Endodermal cell (in vitro differentiated cells): ENCODE measurements at regions not wholly inside any gene's neighbourhood (a gene's known extent, or its start where the extent isn't known, plus 50 kb on each side); places are given as distances from the start of the nearest gene placed in this dataset.

ENCODE experiments used
- DNase-seq: peaks from one replicate; pipeline ENCODE4 v3.0.0-alpha.2; 2017
- H3K27ac ChIP-seq: 2 replicates; pipeline ENCODE4 v1.5.1; 2013; ENCODE audit warnings: mild to moderate bottlenecking, low read depth, low read length, moderate library complexity
- H3K27me3 ChIP-seq: 2 replicates; pipeline ENCODE4 v1.6.1; 2013; ENCODE audit warnings: mild to moderate bottlenecking, low read length, moderate library complexity; ENCODE audit not compliant: insufficient read depth, control insufficient read depth, poor library complexity, severe bottlenecking
- H3K36me3 ChIP-seq: 2 replicates; pipeline ENCODE4 v1.7.0; 2013; ENCODE audit warnings: mild to moderate bottlenecking, low read length, moderate library complexity; ENCODE audit not compliant: control insufficient read depth, insufficient read depth
- H3K4me1 ChIP-seq: one replicate; pipeline ENCODE4 v1.7.0; 2013; ENCODE audit warnings: low read length; ENCODE audit not compliant: control insufficient read depth, insufficient read depth
- H3K4me3 ChIP-seq: 2 replicates; pipeline ENCODE4 v1.5.1; 2013; ENCODE audit warnings: mild to moderate bottlenecking, low read length, moderate library complexity
- H3K9ac ChIP-seq: 2 replicates; pipeline ENCODE4 v1.6.1; 2013; ENCODE audit warnings: mild to moderate bottlenecking, low read length, moderate library complexity; ENCODE audit not compliant: poor library complexity, severe bottlenecking; ENCODE audit errors: extremely low read depth
- H3K9me3 ChIP-seq: 2 replicates; pipeline ENCODE4 v1.6.1; 2013; ENCODE audit warnings: mild to moderate bottlenecking, low read length, moderate library complexity; ENCODE audit not compliant: control insufficient read depth
- H3K27ac Mint-ChIP-seq: 2 replicates; pipeline ENCODE4 v1.8.0; 2020; ENCODE audit warnings: mixed read lengths
- H3K27me3 Mint-ChIP-seq: 2 replicates; pipeline ENCODE4 v1.8.0; 2021; ENCODE audit warnings: mild to moderate bottlenecking, mixed read lengths; ENCODE audit not compliant: insufficient read depth
- H3K36me3 Mint-ChIP-seq: 2 replicates; pipeline ENCODE4 v1.8.0; 2020; ENCODE audit warnings: low read depth, mixed read lengths
- H3K4me1 Mint-ChIP-seq: 2 replicates; pipeline ENCODE4 v1.8.0; 2020; ENCODE audit warnings: mixed read lengths
- H3K4me3 Mint-ChIP-seq: 2 replicates; pipeline ENCODE4 v1.8.0; 2020; ENCODE audit warnings: mild to moderate bottlenecking, moderate library complexity, mixed read lengths
- H3K9me3 Mint-ChIP-seq: 2 replicates; pipeline ENCODE4 v1.8.0; 2020; ENCODE audit warnings: mild to moderate bottlenecking, mixed read lengths
- CTCF ChIP-seq: fragments of 200-600 bp; sonication (generic); conservative IDR thresholded peaks from 2 replicates; pipeline ENCODE4 v1.5.0; 2021; ENCODE audit warnings: antibody characterized with exemption, mild to moderate bottlenecking
- WGBS, 2 experiments: methylation state at CpG; one replicate each; pipeline versions ENCODE4 v1.1.5 to v1.1.7; 2013; ENCODE audit warnings: missing lambda C conversion rate in 2 of 2, mixed read lengths in 1 of 2; ENCODE audit not compliant: insufficient coverage in 1 of 2, insufficient read length in 1 of 2; 5-methylcytosine and 5-hydroxymethylcytosine counted together

- Histone ChIP-seq H3K27me3 (peaks cover 4% of the 10 kb centered on the region), H3K27ac (no peak overlapping the region), H3K36me3 (no peaks in the 10 kb centered on the region), H3K9me3 (no peaks in the 10 kb centered on the region), H3K9ac (no peak overlapping the region), H3K4me3 (no peak overlapping the region), H3K4me1 (peaks cover 2% of the 10 kb centered on the region)
- Mint-ChIP-seq H3K27me3 (peaks cover 2% of the 10 kb centered on the region), H3K36me3 (no peaks in the 10 kb centered on the region), H3K4me1 (peaks cover 12% of the 10 kb centered on the region), H3K4me3 (no peak overlapping the region), H3K27ac (no peak overlapping the region), H3K9me3 (peaks cover 6% of the 10 kb centered on the region)
- TF ChIP-seq CTCF, result no peak
- DNase-seq, result peak; percentile 53
- 40 to 56% methylated on average over 1 to 6 of the region's 7 CpGs for WGBS, 2 experiments
Observed at GRCh38 chr7:22066522-22066921, 120.8 kb upstream of the CDCA7L start.

- DNase-seq, result no peak
- H3K9me3 ChIP-seq, result no peaks in the 10 kb centered on the region
- no peak overlapping the region for H3K27ac ChIP-seq
- Mint-ChIP-seq H3K9me3 (peaks cover 6% of the 10 kb centered on the region), H3K36me3 (no peaks in the 10 kb centered on the region), H3K4me3 (no peak overlapping the region), H3K27ac (no peak overlapping the region), H3K4me1 (peaks cover 12% of the 10 kb centered on the region), H3K27me3 (peaks cover 2% of the 10 kb centered on the region)
- H3K36me3 ChIP-seq, result no peaks in the 10 kb centered on the region
- peaks cover 4% of the 10 kb centered on the region for H3K27me3 ChIP-seq
- H3K9ac ChIP-seq, result no peak overlapping the region
- WGBS, 2 experiments, result 93 to 94% methylated on average over 2 of the region's 2 CpGs
- no peak overlapping the region for H3K4me3 ChIP-seq
- peaks cover 2% of the 10 kb centered on the region for H3K4me1 ChIP-seq
- no peak for TF ChIP-seq CTCF
Observed at GRCh38 chr7:22064816-22065215, 119.1 kb upstream of the CDCA7L start.

GRCh38 chr7:22061775-22062174, 116.1 kb upstream of the CDCA7L start:
- H3K4me1 Mint-ChIP-seq, result peaks cover 6% of the 10 kb centered on the region
- H3K4me3 Mint-ChIP-seq, result no peak overlapping the region
- TF ChIP-seq CTCF, result no peak
- Histone ChIP-seq H3K9ac (no peak overlapping the region), H3K36me3 (no peaks in the 10 kb centered on the region), H3K4me3 (no peak overlapping the region), H3K9me3 (no peaks in the 10 kb centered on the region), H3K27me3 (peaks cover 4% of the 10 kb centered on the region), H3K4me1 (no peaks in the 10 kb centered on the region), H3K27ac (no peak overlapping the region)
- H3K27ac Mint-ChIP-seq, result no peak overlapping the region
- peaks cover 2% of the 10 kb centered on the region for H3K27me3 Mint-ChIP-seq
- WGBS, 2 experiments, result 84 to 100% methylated on average over 1 to 2 of the region's 2 CpGs
- H3K36me3 Mint-ChIP-seq, result no peaks in the 10 kb centered on the region
- no peak for DNase-seq
- no peaks in the 10 kb centered on the region for H3K9me3 Mint-ChIP-seq
